Esophagus muscularis mucosa (tissue), 3 donors: ENCODE measurements at regions not wholly inside any gene's neighbourhood (a gene's known extent, or its start where the extent isn't known, plus 50 kb on each side); places are given as distances from the start of the nearest gene placed in this dataset.

ENCODE experiments used
- CTCF ChIP-seq, 3 experiments: fragments of 200-600 bp in 2 of 3; fragments of 450-650 bp in 1 of 3; sonication (generic) in 2 of 3; IDR thresholded peaks; one replicate each; pipeline ENCODE4 v1.5.1; 2017 to 2019; ENCODE audit warnings: antibody characterized with exemption in 3 of 3, mild to moderate bottlenecking in 2 of 3, moderate library complexity in 1 of 3
- EP300 ChIP-seq: sonication (generic); formaldehyde crosslinking; IDR thresholded peaks from one replicate; pipeline ENCODE4 v1.6.1; 2017; ENCODE audit warnings: antibody characterized with exemption

GRCh38 chr7:9505516-9505915 lies 1072.1 kb downstream of the NXPH1 start:
- no peak for TF ChIP-seq CTCF (IDR thresholded peaks at IDR 0.05)
- TF ChIP-seq EP300 = no peak
